GM12874 (cell line): ENCODE measurements at regions not wholly inside any gene's neighbourhood (a gene's known extent, or its start where the extent isn't known, plus 50 kb on each side); places are given as distances from the start of the nearest gene placed in this dataset.

Experiments used
- TF ChIP-seq, protein P1 (sequence below): IDR thresholded peaks from 2 replicates; pipeline ENCODE4 v1.5.1; 2011; ENCODE audit warnings: low read depth, mild to moderate bottlenecking, control low read depth, low read length, moderate library complexity; ENCODE audit not compliant: insufficient read depth

DNA sequence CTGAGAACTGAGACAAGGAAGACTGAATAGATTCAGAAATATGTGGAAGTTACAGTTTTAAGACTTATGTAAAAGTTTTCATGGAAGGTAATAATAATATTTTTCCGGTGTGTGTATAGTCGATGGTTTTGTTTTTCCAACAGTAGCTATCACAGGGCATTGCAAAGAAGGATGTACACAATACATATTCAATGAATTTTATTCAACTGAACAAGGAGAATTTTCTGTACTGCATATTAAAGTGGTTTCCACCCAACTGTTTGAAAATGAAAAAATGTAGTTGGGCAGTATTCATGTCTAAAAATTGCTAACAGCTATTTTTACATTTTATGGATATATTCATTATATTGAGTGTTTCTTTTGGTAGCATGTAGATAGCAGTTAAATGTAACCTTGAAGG is 350.3 kb upstream of the ATP10A start:
- TF ChIP-seq, protein P1, sequence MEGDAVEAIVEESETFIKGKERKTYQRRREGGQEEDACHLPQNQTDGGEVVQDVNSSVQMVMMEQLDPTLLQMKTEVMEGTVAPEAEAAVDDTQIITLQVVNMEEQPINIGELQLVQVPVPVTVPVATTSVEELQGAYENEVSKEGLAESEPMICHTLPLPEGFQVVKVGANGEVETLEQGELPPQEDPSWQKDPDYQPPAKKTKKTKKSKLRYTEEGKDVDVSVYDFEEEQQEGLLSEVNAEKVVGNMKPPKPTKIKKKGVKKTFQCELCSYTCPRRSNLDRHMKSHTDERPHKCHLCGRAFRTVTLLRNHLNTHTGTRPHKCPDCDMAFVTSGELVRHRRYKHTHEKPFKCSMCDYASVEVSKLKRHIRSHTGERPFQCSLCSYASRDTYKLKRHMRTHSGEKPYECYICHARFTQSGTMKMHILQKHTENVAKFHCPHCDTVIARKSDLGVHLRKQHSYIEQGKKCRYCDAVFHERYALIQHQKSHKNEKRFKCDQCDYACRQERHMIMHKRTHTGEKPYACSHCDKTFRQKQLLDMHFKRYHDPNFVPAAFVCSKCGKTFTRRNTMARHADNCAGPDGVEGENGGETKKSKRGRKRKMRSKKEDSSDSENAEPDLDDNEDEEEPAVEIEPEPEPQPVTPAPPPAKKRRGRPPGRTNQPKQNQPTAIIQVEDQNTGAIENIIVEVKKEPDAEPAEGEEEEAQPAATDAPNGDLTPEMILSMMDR = no peak

DNA sequence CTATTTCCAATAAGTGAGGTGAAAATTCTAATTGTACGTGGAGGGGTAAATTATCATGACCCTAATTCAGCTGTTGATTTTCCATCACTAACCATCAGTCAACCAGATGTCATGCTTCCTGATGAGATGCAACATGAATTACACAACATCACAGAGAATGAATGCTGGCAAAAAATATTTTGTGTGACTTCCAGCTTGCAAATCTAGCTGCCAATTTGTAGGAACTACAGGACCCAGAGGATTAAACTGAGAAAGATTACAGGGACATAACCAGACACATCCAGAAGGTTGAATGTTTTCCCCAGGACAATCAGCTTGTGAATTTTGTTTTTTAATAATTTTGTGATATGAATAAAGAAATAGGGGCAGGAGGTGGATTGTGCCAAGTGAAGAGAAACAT is 349.0 kb upstream of the ATP10A start:
- TF ChIP-seq, protein P1 = no peak

GRCh38 chr15:26210980-26211379 is 347.9 kb upstream of the ATP10A start:
- TF ChIP-seq, protein P1 = no peak

GRCh38 chr15:26201177-26201858 is 338.2 kb upstream of the ATP10A start:
- TF ChIP-seq, protein P1 = no peak

DNA sequence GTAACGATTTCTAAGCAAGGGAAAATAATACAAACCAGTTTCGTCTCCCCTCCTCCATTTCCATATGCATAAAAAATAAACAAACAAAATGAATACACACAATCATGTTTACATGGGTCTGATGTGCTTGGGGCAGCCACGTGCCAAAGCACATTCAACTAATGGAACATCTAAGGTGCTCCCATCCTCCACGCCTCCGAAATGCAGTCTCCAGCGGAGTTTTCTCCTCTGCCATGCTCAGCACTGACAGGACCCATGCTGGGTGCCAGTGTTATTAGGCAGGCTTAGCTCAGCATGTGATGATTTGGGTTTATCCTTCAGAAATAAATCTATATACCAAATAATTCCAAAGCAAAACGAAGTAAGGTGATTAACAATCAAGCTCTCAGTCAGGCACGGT is 337.3 kb upstream of the ATP10A start:
- TF ChIP-seq, protein P1 = no peak

GRCh38 chr15:26197719-26198118 is 334.6 kb upstream of the ATP10A start:
- TF ChIP-seq, protein P1 = no peak

DNA sequence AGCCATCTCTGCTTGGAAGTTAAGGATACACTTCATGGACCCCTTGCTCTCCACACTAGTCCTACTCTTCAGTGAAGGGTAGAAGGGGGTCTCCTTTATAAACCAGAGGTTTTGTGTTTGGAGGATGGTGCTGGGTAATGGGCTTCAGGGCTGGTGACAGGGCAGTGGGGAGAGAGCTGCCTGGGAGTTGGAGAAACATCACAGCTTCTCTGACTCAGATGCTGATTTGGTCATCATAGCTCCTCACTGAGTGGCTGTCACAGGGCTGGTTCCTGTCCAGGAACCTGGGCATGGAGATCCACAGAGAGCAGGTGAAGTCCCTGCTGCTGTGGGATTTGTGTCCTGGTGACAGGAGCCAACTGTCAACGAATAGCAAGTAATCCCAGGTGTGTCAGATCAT is 333.9 kb upstream of the ATP10A start:
- TF ChIP-seq, protein P1 = no peak
